ENCODE measurements at regions not wholly inside any gene's neighbourhood (a gene's known extent, or its start where the extent isn't known, plus 50 kb on each side); places are given as distances from the start of the nearest gene placed in this dataset.

- DNase-seq (ENCODE audit: low read depth in 4 of 4, low spot score in 3 of 4): no peak
Measured at GRCh38 chr6:54009052-54009654, 102.1 kb upstream of the MLIP start.

- DNase-seq (ENCODE audit: low read depth in 4 of 4, low spot score in 3 of 4): no peak
Measured at GRCh38 chr6:54010340-54011276, 100.6 kb upstream of the MLIP start.

DNA sequence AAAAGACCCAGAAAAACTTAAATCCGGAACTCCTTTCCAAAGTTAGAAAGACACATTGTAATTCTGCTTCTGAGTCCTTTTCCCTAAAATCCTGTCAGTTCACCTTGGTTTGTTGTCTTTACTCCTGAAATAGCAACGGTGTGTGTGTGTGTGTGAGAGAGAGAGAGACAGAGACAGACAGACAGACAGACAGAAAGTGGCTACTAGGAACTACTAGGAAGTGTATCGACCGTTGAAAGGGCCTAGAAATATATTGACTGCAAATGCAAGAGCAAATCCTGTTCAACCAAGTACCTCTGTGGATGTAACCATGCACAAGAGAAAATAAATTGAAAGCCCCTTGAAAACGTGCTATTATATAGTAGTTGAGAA is 100.0 kb upstream of the MLIP start:
- no peak for DNase-seq (ENCODE audit: low read depth in 4 of 4, low spot score in 3 of 4)

DNA sequence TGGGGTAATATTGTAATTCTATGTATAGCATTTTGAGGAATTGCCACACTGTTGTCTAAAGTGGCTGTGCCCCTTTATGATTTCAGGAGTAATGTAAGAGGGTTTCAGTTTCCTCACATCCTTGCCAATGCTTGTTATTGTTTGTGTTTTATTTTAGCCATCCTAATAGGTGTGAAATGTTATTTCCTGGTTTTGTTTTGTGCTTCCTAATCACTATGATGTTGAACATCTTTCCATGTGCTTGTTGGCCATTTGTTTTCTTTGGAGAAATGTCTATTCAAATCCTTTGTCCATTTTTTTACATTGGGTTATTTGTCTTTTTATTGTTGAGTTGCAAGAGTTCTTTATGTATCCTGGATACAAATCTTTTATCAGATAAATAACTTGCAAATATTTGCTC is 97.3 kb upstream of the MLIP start:
- DNase-seq (ENCODE audit: low read depth in 4 of 4, low spot score in 3 of 4): no peak

DNA sequence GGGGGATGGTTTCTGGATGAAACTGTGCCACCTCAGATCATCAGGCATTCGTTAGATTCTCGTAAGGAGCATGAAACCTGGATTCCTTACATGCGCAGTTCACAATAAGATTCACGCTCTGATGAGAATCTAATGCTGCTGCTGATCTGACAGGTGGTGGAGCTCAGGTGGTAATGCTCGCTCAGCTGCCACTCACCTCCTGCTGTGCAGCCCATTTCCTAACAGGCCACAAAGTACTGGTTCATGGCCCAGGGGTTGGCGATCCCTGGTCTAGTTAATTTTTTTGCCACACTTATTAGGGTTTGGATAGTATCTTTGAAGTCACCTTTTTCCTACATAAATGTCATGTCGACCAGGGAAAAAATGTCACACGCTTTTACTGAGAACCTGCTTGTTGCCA is 96.8 kb upstream of the MLIP start:
- DNase-seq (ENCODE audit: low read depth in 4 of 4, low spot score in 3 of 4): no peak

- no peak for DNase-seq (ENCODE audit: low read depth in 4 of 4, low spot score in 3 of 4)
Measured at GRCh38 chr6:54017877-54018276, 93.4 kb upstream of the MLIP start.

DNA sequence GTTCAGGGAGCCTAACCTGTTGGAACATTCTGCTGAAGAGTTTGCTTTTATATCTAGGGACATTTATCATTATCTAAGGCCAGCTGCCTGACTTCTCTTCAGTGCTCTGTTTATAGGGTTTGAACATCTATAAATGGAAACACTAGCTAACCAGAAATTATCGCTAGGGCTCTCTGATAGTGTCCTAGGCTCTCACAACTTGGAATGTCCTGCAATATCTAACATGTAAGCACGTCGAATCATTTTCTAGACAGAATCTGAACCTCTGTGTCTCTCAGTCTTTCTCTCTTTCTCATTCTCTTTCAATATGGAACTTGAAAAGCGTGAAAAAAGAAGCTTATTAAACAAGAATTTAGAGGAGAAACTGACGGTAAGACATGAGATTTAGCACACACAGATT is 92.5 kb upstream of the MLIP start:
- no peak for DNase-seq (ENCODE audit: low read depth in 4 of 4, low spot score in 3 of 4)

DNA sequence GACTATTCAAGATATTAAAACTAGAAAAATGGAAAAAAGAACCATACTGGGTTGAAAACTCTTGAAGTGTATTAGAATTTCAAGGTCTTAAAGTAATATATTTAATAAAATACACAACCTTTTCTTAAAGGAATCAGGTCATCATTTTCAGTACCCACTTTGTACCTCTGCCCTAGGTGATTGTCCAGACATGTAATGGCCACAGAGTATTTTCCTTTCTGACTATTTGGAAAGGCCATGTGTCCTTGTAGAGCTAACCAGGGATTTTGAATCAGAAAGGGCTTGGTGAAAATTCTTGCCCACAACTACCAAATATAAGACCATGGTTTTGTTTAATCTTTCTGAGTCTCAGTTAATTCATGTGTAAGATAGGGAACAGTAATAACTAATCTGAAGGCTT is 91.4 kb upstream of the MLIP start:
- no peak for DNase-seq (ENCODE audit: low read depth in 4 of 4, low spot score in 3 of 4)

GRCh38 chr6:54020334-54020733 is 90.9 kb upstream of the MLIP start:
- DNase-seq (ENCODE audit: low read depth in 4 of 4, low spot score in 3 of 4): no peak

- no peak for DNase-seq (ENCODE audit: low read depth in 4 of 4, low spot score in 3 of 4)
Measured at GRCh38 chr6:54026652-54027400, 84.4 kb upstream of the MLIP start.

GRCh38 chr6:54028170-54028569 is 83.1 kb upstream of the MLIP start:
- DNase-seq (ENCODE audit: low read depth in 4 of 4, low spot score in 3 of 4): no peak

DNA sequence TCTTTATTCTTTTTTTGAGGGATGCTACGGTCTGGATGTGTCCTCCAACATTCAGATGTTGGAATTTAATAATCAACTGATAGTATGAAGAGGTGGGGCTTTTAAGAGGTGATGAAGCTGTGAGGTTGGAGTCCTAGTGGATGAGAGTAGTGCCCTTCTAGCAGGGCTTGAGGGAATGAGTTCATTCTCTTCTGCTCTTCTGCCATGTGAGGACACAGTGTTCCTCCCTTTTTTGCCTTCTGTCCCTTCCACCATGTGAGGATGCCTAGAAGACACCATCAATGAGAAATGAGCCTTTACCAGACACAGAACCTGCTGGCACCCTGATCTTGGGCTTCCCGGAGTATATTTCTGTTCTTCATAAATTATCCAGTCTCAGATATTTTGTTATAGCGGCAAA is 82.1 kb upstream of the MLIP start:
- DNase-seq (ENCODE audit: low read depth in 4 of 4, low spot score in 3 of 4): no peak

GRCh38 chr6:54031169-54031568 is 80.1 kb upstream of the MLIP start:
- no peak for DNase-seq (ENCODE audit: low read depth in 4 of 4, low spot score in 3 of 4)

DNA sequence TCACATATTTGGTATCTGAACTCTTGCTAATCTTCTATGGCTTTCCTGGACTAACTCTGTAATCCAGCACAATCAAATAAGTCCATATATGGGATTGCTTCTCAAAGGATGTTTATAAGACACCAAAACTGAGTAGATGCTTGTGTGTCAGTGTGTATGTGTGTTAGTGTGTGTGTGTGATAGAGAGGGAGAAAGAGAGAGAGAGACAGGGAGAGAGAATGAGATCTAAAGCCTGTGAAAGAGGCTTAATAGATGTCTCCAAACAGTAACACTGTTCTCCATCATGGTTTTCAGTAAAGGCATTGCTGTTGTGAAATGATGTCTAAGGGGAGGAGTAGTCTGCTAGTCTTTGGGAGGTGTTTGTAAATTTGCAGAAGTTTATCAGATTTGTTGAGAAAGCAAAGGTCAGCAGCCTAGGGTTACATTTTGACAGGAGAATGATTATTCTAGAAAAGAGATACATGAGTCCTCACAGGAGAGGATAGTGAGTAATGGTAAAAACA is 73.9 kb upstream of the MLIP start:
- no peak for DNase-seq (ENCODE audit: low read depth in 4 of 4, low spot score in 3 of 4)

DNA sequence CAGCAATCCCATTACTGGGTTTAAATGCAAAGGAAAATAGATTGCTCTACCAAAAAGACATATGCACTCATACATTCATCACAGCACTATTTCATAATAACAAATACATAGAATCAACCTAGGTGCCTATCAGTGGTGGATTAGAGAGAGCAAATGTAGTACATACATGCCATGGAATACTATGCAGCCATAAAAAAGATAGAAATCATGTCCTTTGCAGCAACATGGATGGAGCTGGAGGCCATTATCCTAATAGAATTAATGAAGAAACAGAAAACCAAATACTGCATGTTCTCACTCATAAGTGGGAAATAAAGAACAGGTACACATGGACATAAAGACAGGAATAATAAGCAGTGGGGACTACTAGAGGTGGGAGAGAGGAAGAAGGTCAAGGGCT is 70.7 kb upstream of the MLIP start:
- DNase-seq (ENCODE audit: low read depth in 4 of 4, low spot score in 3 of 4): no peak

DNA sequence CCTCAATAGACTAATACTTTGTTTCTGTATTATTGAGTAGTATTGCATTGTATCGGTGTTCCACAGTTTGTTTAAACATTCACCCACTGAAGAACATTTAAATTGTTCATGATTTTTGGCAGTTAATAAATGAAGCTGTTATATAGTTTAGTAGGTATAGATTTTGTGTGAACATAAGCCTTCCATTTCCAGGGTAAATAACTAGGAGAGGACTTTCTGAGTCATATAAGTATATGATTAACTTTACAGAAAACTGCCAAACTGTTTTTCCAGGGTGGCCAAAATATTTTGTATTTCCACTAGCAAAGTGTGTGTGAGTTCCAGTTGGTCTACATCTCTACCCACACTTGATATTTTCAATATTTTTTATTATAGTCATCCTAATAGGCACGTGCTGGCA is 70.0 kb upstream of the MLIP start:
- DNase-seq (ENCODE audit: low read depth in 4 of 4, low spot score in 3 of 4): no peak

GRCh38 chr6:54043360-54043759 is 67.9 kb upstream of the MLIP start:
- DNase-seq (ENCODE audit: low read depth in 4 of 4, low spot score in 3 of 4): no peak

- no peak for DNase-seq (ENCODE audit: low read depth in 4 of 4, low spot score in 3 of 4)
Measured at GRCh38 chr6:54044059-54044458, 67.2 kb upstream of the MLIP start.

GRCh38 chr6:54048782-54049181 is 62.5 kb upstream of the MLIP start:
- DNase-seq (ENCODE audit: low read depth in 4 of 4, low spot score in 3 of 4): no peak

GRCh38 chr6:54050750-54051149 is 60.5 kb upstream of the MLIP start:
- no peak for DNase-seq (ENCODE audit: low read depth in 4 of 4, low spot score in 3 of 4)

DNA sequence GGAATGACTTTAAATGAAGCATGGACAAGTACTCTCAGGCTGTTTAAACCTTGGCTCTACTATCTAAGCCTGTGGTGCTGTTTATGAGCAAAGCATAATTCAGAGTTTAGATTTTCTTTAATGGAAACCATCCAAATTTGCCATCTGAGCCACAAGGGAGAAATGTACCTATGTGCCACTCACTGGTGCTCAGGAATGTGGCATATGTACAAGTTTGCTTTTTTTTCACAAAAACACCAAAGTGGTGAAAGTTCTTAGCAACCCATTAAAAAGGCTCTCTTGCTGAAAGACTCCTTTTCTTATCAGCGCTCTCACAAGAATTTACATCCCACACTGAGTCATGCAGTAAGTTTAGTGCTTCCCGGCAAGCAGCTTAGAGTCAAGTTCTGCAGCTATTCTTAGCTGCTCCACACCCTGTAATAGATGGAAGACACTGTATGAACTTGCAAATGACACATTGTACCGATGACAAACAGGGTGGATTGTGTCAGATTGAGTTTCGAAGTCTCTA is 57.3 kb upstream of the MLIP start:
- no peak for DNase-seq (ENCODE audit: low read depth in 4 of 4, low spot score in 3 of 4)
